D341Med (cell line): ENCODE measurements at regions not wholly inside any gene's neighbourhood (a gene's known extent, or its start where the extent isn't known, plus 50 kb on each side); places are given as distances from the start of the nearest gene placed in this dataset.

Experiments used
- DNase-seq: peaks from one replicate; pipeline ENCODE4 v3.0.0; 2012; ENCODE audit warnings: low spot score

- DNase-seq, result no peak
These were observed 197.0 kb downstream of the SIM1 start for GRCh38 chr6:100267721-100268123.

DNA sequence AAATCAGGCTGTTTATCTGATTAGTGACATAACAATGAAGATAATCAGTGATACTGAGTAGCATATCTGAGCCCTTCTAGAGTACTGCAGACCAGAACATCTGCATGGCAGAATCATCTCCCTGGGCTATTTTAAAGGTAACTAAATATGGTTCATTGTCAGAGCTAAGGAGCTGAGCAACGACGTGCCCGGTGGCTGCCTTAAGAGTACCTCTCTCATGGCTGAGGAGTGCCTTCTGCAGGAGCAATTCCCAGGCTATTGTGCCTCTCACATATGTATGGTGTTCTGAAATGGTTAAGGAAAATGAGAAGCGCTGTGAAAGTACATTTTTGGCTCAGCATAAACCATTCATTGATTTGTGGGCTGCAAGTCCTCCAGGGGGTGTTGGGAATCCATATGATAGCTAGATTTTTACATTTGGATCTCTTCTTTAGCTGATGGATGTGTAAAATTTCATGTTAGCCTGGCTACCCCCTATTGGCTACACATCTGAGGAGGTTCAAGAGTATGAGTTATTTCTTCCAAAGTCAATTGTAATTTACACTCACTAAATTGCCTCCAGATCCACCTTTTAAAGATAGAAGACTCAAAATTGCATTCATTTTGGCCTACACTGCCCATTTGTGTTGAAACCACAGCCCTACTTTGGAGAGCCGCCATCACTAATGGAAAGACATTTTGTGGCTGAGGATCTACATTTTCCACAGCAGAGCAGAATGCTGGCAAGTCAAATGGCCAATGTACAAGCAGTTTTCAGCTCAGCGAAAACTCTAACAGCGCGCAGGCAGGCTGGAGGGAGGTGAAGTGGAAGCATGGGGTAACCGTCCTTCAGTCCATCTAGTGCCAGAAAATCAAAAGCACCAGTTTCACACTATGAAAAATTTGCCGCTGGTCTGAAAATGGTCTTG is 198.0 kb downstream of the SIM1 start:
- DNase-seq, result no peak

DNA sequence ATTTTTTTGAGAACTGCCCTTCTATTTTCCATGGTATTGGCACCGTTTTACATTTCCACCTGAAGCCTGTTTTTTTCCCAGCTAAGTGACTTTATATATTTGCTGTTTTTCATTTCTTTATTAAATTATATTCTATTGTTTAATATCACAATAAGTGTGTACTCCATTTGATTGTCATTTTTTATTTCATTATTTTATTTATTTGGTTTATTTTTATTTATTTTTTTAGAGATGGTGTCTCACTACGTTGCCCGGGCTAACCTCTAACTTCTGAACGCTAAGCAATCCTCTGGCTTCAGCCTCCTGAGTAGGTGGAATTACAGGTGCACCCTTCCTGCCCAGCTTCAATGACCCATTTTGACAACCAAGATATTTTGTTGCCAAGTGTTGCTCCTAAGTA is 202.6 kb downstream of the SIM1 start:
- no peak for DNase-seq

- no peak for DNase-seq
These were observed 203.2 kb downstream of the SIM1 start for GRCh38 chr6:100261486-100261885.

GRCh38 chr6:100260584-100260983 is 204.1 kb downstream of the SIM1 start:
- DNase-seq, result no peak

DNA sequence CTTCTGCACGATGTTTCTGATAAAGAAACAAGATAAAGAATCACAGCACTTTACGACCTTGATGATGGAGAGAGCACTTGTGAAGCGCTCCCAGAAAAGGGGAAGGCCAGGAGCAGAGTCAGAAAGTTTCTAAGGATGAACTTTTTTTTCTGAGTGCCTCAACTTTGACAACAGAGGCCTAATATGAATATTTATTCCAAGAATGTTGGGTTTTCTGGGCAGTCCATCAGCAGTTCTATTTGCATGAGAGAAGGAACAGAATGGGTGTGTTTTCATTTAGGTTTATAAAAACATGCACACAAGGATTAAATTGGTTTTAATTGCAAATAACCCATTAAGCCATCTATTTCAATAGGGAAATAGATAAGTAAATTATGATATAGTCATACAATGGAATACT is 204.9 kb downstream of the SIM1 start:
- DNase-seq, result no peak

GRCh38 chr6:100258752-100259151 is 206.0 kb downstream of the SIM1 start:
- no peak for DNase-seq

- peak; percentile 39 for DNase-seq
These were observed 206.8 kb downstream of the SIM1 start for GRCh38 chr6:100257793-100258395.

GRCh38 chr6:100255701-100256100 is 209.0 kb downstream of the SIM1 start:
- no peak for DNase-seq

DNA sequence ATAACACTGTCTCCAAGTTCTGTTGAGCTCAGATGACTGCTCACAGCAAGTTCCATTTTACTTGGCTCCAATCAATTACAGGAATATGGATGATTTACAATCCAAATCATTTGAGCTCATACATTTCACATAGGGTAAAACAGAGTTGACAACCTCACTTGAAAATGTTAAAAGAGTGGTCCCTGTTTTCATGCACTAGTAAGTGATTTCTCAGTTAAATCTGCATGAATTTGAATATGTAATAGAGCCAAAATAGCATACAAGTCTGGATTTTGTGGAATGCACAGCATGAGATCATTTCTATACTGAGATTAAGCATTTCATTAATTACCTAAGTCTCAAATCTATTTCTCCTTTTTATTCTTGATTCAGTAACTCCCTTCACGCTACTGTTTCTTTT is 217.6 kb downstream of the SIM1 start:
- DNase-seq, result no peak

GRCh38 chr6:100246206-100246605 is 218.5 kb downstream of the SIM1 start:
- DNase-seq, result no peak

DNA sequence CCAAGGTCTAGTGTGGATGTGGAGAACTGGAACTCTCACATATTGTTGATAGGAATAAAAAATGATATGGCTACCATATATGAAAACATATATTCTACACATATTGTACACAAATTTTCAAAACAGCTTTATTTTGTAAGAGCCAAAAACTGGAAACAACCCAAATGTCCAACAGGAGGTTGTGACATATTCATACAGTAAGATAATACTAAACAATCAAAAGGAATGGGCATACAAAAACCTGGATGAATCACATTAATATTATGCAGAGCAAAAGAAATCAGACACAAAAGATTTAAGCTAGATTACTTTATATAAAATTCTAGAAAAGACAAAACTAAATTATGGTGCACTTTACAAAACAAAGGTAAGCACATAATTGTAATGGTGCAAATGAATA is 223.9 kb downstream of the SIM1 start:
- no peak for DNase-seq

DNA sequence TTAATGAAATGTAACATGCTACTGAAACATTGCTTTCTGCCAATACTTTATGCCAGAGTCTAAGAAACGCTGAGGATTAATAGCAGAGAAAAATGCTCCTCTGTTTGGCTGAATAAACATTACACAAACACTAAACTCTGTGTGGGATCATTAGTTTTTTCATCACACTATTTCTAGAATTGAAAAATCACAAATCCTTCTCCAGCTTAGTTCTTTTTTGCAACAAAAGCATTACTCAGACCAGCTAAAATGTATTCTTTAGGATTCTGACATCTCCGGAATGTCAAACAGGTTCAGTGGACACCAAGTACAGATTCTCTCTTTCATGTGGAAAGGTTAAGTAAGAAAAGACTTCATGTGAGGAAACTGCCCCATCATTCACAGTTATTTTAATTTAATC is 226.9 kb downstream of the SIM1 start:
- no peak for DNase-seq

- DNase-seq, result no peak
These were observed 228.3 kb downstream of the SIM1 start for GRCh38 chr6:100236389-100236788.

DNA sequence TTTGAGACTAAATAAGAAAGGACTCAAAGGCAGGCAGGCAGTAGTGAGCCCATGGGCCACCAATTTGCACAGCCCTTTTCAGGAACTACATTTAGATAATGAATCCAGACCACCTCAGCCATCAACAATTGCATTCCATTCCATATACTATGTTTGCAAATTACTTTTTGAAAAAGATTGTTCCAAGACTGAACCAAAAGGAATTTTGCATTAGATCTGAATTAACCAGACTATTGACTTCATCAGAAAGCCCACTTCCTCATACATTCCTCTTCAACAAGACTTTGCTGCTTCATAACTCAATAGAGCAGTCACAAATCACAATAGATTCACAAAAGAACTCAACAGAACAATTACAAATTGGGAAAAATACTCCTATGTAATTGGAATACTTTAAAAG is 229.1 kb downstream of the SIM1 start:
- DNase-seq, result no peak

DNA sequence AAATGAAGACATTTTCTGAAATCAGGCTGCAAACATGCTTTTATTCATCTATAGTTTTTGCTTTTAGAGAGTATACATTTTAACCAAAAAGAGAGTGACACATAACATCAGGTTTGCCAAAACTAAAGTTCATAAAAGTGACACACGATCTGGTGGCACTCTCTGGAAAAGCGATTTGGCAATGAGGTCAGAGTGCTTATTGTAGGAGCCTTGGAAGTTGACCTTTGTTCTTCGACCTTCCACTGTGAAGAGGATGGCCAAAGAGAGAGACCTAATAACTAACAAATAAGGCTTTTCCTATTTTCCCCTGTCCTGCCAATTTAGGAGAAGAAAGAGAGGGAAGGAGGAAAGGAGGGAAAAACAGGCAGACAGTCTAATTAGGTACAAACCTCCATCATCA is 230.1 kb downstream of the SIM1 start:
- no peak for DNase-seq

DNA sequence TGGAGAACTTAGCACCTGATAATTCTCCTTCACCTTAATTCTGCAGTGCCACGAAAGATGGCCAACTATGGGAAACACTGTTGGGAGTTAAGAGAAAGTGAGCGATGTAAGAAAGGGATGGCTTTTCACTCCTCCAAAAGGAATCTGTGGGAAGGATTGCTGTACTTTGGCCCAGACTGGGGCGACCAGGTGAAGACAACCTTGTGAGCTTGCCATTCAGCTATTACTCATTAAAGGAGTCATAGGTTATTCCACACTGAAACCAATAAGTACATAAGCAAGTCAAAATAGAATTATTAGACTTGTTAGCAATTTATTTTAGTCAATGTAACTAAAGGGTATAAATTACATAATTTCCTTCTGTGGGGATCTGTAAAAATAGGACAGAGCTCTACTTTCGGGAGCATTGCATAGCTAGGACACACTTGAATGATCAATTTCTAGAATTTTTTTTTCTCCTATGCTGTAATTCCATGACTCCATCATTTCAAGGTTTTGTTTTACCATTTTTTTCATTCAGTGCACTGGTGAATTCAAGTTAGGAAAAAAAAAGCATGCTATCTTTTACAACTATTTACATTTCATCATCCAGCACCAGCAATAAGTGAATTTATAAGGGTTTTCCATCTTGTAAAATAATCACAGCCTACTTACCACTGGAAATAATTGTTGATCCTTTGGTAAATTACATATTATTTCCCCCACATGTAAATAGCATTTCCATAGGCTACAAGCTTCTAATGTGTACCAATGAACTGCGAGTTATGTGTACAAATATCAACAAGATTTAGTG is 231.7 kb downstream of the SIM1 start:
- no peak for DNase-seq

DNA sequence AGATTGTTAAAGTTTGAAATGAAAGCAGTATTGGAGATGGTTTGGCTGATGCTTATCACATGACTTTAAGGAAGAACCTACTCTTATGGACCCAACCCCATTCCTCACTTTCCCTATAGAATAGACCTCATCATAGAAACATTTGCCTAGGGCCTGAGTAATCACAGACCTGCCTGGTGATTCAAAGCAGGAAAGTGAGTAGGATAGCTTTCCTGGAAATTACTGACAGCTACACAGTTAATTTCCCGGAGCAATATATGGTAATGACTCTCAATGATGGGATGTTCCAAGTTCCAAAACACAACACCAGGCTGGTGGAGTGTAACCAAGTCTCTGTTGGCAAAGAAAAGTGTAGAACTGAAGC is 233.8 kb downstream of the SIM1 start:
- no peak for DNase-seq

- DNase-seq, result no peak
These were observed 234.4 kb downstream of the SIM1 start for GRCh38 chr6:100230115-100230952.

DNA sequence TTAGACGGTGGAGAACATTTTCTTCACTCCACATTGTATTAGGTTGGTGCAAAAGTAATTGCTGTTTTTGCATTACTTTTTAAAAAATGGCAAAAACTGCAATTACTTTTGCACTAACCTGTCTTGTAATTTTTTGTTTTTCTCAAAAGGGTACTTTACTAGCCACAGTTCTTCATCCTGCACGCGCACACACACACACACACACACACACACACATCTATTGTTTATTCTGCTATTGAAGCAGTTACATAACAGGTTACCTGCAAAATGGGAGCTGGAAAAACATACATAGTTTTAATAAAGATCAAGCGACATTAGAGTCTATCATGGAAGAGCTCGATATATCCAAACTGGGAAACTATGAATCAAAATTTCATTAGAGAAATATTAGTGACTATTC is 235.2 kb downstream of the SIM1 start:
- DNase-seq, result no peak

- peak; percentile 30 for DNase-seq
These were observed 234.9 kb upstream of the MCHR2 start for GRCh38 chr6:100228834-100229441.

GRCh38 chr6:100228437-100228833 is 234.4 kb upstream of the MCHR2 start:
- DNase-seq, result no peak
